ENCODE measurements at regions not wholly inside any gene's neighbourhood (a gene's known extent, or its start where the extent isn't known, plus 50 kb on each side); places are given as distances from the start of the nearest gene placed in this dataset.

DNA sequence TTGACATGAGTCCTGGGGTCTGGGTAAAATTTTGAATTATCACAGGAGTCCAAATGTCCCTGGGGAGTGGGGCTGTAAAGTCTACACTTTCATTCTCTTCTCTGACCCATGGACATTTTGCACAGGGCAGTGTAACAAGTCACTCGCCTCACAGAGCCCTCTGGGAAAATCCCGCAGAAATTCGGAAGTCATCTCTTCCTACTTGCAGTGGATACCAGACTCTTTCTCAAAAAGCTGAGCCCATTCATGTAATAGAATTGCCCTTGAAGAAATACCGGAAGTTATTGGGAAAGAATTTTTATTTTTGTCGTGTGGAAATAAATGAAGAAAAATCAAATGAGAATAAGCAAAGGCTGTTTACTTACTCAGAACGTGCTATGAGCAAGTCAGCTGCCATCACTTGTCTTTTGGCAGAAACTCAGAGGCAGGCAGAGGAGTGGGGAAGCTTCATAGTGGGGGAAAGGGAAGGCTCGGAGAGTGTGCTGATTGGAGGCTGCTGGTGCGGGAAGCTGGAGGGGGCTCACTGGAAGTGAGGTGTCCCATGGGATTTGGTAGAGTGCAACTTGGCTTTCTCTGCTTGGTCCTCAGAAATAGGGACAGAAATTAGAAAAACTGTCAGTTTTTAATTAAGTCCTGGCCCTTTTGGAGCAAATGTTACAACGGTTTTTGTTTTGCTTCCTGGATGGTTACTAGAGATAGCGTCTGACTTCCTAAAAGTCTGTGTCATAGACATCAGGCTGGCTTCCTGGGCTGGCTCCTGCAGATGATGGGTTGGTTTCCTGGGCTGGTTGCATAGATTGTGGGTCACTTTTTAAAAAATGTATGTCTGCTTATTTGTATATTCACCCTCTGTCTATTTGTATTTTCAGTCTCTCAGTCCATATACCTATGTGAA, 79.8 kb upstream of the EEF1E1 start:
- TF ChIP-seq EZH2 (IDR thresholded peaks at IDR 0.05; ENCODE audit: insufficient read depth, poor library complexity, severe bottlenecking) (no peak), EZH2phosphoT487 (IDR thresholded peaks at IDR 0.05; ENCODE audit: insufficient read depth, low read depth) (no peak)
